ENCODE measurements at regions not wholly inside any gene's neighbourhood (a gene's known extent, or its start where the extent isn't known, plus 50 kb on each side); places are given as distances from the start of the nearest gene placed in this dataset.

- Mint-ChIP-seq H3K9me3 (ENCODE audit: insufficient read depth) (no peaks in the 10 kb centered on the region), H3K27me3 (ENCODE audit: low read depth) (no peaks in the 10 kb centered on the region), H3K27ac (no peak overlapping the region), H3K4me1 (ENCODE audit: low read depth) (no peaks in the 10 kb centered on the region), H3K36me3 (ENCODE audit: low read depth) (no peaks in the 10 kb centered on the region), H3K4me3 (no peak overlapping the region)
- POLR2A ChIA-PET = no interaction called here
- ATAC-seq = no peak
- CTCF ChIA-PET = no interaction called here
- DNase-seq = no peak
Observed at GRCh38 chr1:239436286-239436685, 49.9 kb downstream of the CHRM3 start.

- ChIA-PET CTCF (no interaction called here), POLR2A (no interaction called here)
- DNase-seq (no peak), ATAC-seq (no peak)
- peaks cover 2% of the 10 kb centered on the region for H3K27me3 Mint-ChIP-seq (ENCODE audit: low read depth)
- no peaks in the 10 kb centered on the region for H3K36me3 Mint-ChIP-seq (ENCODE audit: low read depth)
- no peaks in the 10 kb centered on the region for H3K4me1 Mint-ChIP-seq (ENCODE audit: low read depth)
- H3K27ac Mint-ChIP-seq = no peak overlapping the region
- no peak overlapping the region for H3K4me3 Mint-ChIP-seq
- no peaks in the 10 kb centered on the region for H3K9me3 Mint-ChIP-seq (ENCODE audit: insufficient read depth)
Observed at GRCh38 chr1:239437822-239438221, 51.5 kb downstream of the CHRM3 start.

- Mint-ChIP-seq H3K36me3 (ENCODE audit: low read depth) (no peaks in the 10 kb centered on the region), H3K9me3 (ENCODE audit: insufficient read depth) (no peaks in the 10 kb centered on the region), H3K4me1 (ENCODE audit: low read depth) (no peaks in the 10 kb centered on the region), H3K4me3 (no peak overlapping the region), H3K27ac (no peak overlapping the region), H3K27me3 (ENCODE audit: low read depth) (peaks cover 2% of the 10 kb centered on the region)
- CTCF ChIA-PET = no interaction called here
- POLR2A ChIA-PET = no interaction called here
- no peak for DNase-seq
- ATAC-seq = no peak
Observed at GRCh38 chr1:239438891-239439290, 52.5 kb downstream of the CHRM3 start.

- no peak overlapping the region for H3K4me3 Mint-ChIP-seq
- DNase-seq = no peak
- H3K9me3 Mint-ChIP-seq (ENCODE audit: insufficient read depth) = no peaks in the 10 kb centered on the region
- H3K36me3 Mint-ChIP-seq (ENCODE audit: low read depth) = no peaks in the 10 kb centered on the region
- POLR2A ChIA-PET = no interaction called here
- peaks cover 2% of the 10 kb centered on the region for H3K27me3 Mint-ChIP-seq (ENCODE audit: low read depth)
- H3K27ac Mint-ChIP-seq = no peak overlapping the region
- ATAC-seq = no peak
- CTCF ChIA-PET = no interaction called here
- H3K4me1 Mint-ChIP-seq (ENCODE audit: low read depth) = no peaks in the 10 kb centered on the region
Observed at GRCh38 chr1:239443361-239443760, 57.0 kb downstream of the CHRM3 start.

- Mint-ChIP-seq H3K9me3 (ENCODE audit: insufficient read depth) (no peaks in the 10 kb centered on the region), H3K27ac (no peak overlapping the region), H3K4me3 (no peak overlapping the region), H3K27me3 (ENCODE audit: low read depth) (no peaks in the 10 kb centered on the region), H3K4me1 (ENCODE audit: low read depth) (no peaks in the 10 kb centered on the region), H3K36me3 (ENCODE audit: low read depth) (no peaks in the 10 kb centered on the region)
- DNase-seq = no peak
- ChIA-PET CTCF (no interaction called here), POLR2A (no interaction called here)
- no peak for ATAC-seq
Observed at GRCh38 chr1:239446611-239447010, 60.2 kb downstream of the CHRM3 start.

GRCh38 chr1:239448911-239449310, 62.5 kb downstream of the CHRM3 start:
- DNase-seq = no peak
- CTCF ChIA-PET = no interaction called here
- Mint-ChIP-seq H3K27ac (no peak overlapping the region), H3K36me3 (ENCODE audit: low read depth) (no peaks in the 10 kb centered on the region), H3K9me3 (ENCODE audit: insufficient read depth) (no peaks in the 10 kb centered on the region), H3K27me3 (ENCODE audit: low read depth) (no peaks in the 10 kb centered on the region), H3K4me1 (ENCODE audit: low read depth) (no peaks in the 10 kb centered on the region), H3K4me3 (no peak overlapping the region)
- POLR2A ChIA-PET = no interaction called here
- no peak for ATAC-seq

GRCh38 chr1:239455743-239456142, 69.4 kb downstream of the CHRM3 start:
- no peak for ATAC-seq

GRCh38 chr1:239456788-239457187, 70.4 kb downstream of the CHRM3 start:
- Mint-ChIP-seq H3K27ac (no peak overlapping the region), H3K27me3 (ENCODE audit: low read depth) (no peaks in the 10 kb centered on the region), H3K4me1 (ENCODE audit: low read depth) (peaks cover 1% of the 10 kb centered on the region), H3K4me3 (no peak overlapping the region), H3K36me3 (ENCODE audit: low read depth) (no peaks in the 10 kb centered on the region), H3K9me3 (ENCODE audit: insufficient read depth) (peaks cover 7% of the 10 kb centered on the region)
- no peak for ATAC-seq
- ChIA-PET POLR2A (no interaction called here), CTCF (no interaction called here)
- DNase-seq = no peak

More at GRCh38 chr1:239455743-239456142, 69.4 kb downstream of the CHRM3 start:
- CTCF ChIA-PET = no interaction called here
- DNase-seq = no peak
- POLR2A ChIA-PET = no interaction called here
- Mint-ChIP-seq H3K9me3 (ENCODE audit: insufficient read depth) (peaks cover 7% of the 10 kb centered on the region), H3K27ac (no peak overlapping the region), H3K27me3 (ENCODE audit: low read depth) (no peaks in the 10 kb centered on the region), H3K4me3 (no peak overlapping the region), H3K36me3 (ENCODE audit: low read depth) (no peaks in the 10 kb centered on the region), H3K4me1 (ENCODE audit: low read depth) (peaks cover 1% of the 10 kb centered on the region)

GRCh38 chr1:239457491-239458143, 71.2 kb downstream of the CHRM3 start:
- Mint-ChIP-seq H3K4me3 (peak overlapping the region; percentile 44), H3K27ac (no peak overlapping the region), H3K9me3 (ENCODE audit: insufficient read depth) (peaks cover 7% of the 10 kb centered on the region), H3K27me3 (ENCODE audit: low read depth) (no peaks in the 10 kb centered on the region), H3K36me3 (ENCODE audit: low read depth) (no peaks in the 10 kb centered on the region), H3K4me1 (ENCODE audit: low read depth) (peaks cover 1% of the 10 kb centered on the region)
- DNase-seq (no peak), ATAC-seq (no peak)
- ChIA-PET POLR2A (no interaction called here), CTCF (no interaction called here)

GRCh38 chr1:239458144-239458500, 71.8 kb downstream of the CHRM3 start:
- peak overlapping the region; percentile 44 for H3K4me3 Mint-ChIP-seq
- ChIA-PET POLR2A (no interaction called here), CTCF (no interaction called here)
- H3K36me3 Mint-ChIP-seq (ENCODE audit: low read depth) = no peaks in the 10 kb centered on the region
- H3K9me3 Mint-ChIP-seq (ENCODE audit: insufficient read depth) = peaks cover 7% of the 10 kb centered on the region
- ATAC-seq (no peak), DNase-seq (no peak)
- H3K27ac Mint-ChIP-seq = no peak overlapping the region
- H3K4me1 Mint-ChIP-seq (ENCODE audit: low read depth) = peaks cover 1% of the 10 kb centered on the region
- H3K27me3 Mint-ChIP-seq (ENCODE audit: low read depth) = no peaks in the 10 kb centered on the region

GRCh38 chr1:239467730-239468129, 81.4 kb downstream of the CHRM3 start:
- ATAC-seq (no peak), DNase-seq (no peak)
- Mint-ChIP-seq H3K27ac (no peak overlapping the region), H3K4me1 (ENCODE audit: low read depth) (no peaks in the 10 kb centered on the region), H3K36me3 (ENCODE audit: low read depth) (no peaks in the 10 kb centered on the region), H3K4me3 (no peak overlapping the region), H3K9me3 (ENCODE audit: insufficient read depth) (no peaks in the 10 kb centered on the region), H3K27me3 (ENCODE audit: low read depth) (no peaks in the 10 kb centered on the region)
- CTCF ChIA-PET = no interaction called here
- POLR2A ChIA-PET = no interaction called here

GRCh38 chr1:239478069-239478468, 91.7 kb downstream of the CHRM3 start:
- Mint-ChIP-seq H3K27ac (no peak overlapping the region), H3K9me3 (ENCODE audit: insufficient read depth) (peaks cover 5% of the 10 kb centered on the region), H3K4me3 (no peak overlapping the region), H3K36me3 (ENCODE audit: low read depth) (no peaks in the 10 kb centered on the region), H3K4me1 (ENCODE audit: low read depth) (no peaks in the 10 kb centered on the region), H3K27me3 (ENCODE audit: low read depth) (no peaks in the 10 kb centered on the region)
- POLR2A ChIA-PET = interaction anchor here (0.6 kb wide), 2 partner anchors 96 to 397 kb away, joined by 3 to 4 read pairs; no protein-coding TSS in a partner anchor
- no peak for ATAC-seq
- CTCF ChIA-PET = no interaction called here
- DNase-seq = no peak

- Mint-ChIP-seq H3K9me3 (ENCODE audit: insufficient read depth) (peaks cover 4% of the 10 kb centered on the region), H3K4me1 (ENCODE audit: low read depth) (no peaks in the 10 kb centered on the region), H3K27ac (no peak overlapping the region), H3K27me3 (ENCODE audit: low read depth) (no peaks in the 10 kb centered on the region), H3K4me3 (no peak overlapping the region), H3K36me3 (ENCODE audit: low read depth) (no peaks in the 10 kb centered on the region)
- POLR2A ChIA-PET = no interaction called here
- ATAC-seq (no peak), DNase-seq (no peak)
- CTCF ChIA-PET = no interaction called here
Observed at GRCh38 chr1:239483391-239483790, 97.0 kb downstream of the CHRM3 start.
